GM23248 (cell line): ENCODE measurements at regions not wholly inside any gene's neighbourhood (a gene's known extent, or its start where the extent isn't known, plus 50 kb on each side); places are given as distances from the start of the nearest gene placed in this dataset.

Experiments used
- DNase-seq: peaks from one replicate; pipeline ENCODE4 v3.0.0-alpha.2; 2015
- H2AFZ ChIP-seq: fragments of 200-600 bp; sonication (generic); 2 replicates; pipeline ENCODE4 v1.6.1; 2016; ENCODE audit warnings: antibody characterized with exemption
- H3F3A ChIP-seq: fragments of 200-600 bp; sonication (generic); 2 replicates; pipeline ENCODE4 v1.6.1; 2016; ENCODE audit warnings: mild to moderate bottlenecking, antibody characterized with exemption, mixed run types; ENCODE audit not compliant: insufficient read depth
- H3K27ac ChIP-seq: fragments of 200-600 bp; sonication (generic); 2 replicates; pipeline ENCODE4 v1.5.1; 2016; ENCODE audit warnings: mild to moderate bottlenecking
- H3K27me3 ChIP-seq: fragments of 200-600 bp; sonication (generic); replicated peaks from 2 replicates; pipeline ENCODE4 v1.6.1; 2016; ENCODE audit warnings: mild to moderate bottlenecking; ENCODE audit not compliant: insufficient read depth
- H3K36me3 ChIP-seq: fragments of 200-600 bp; sonication (generic); 2 replicates; pipeline ENCODE4 v1.6.1; 2016; ENCODE audit warnings: low read depth, mild to moderate bottlenecking
- H3K4me1 ChIP-seq: fragments of 200-600 bp; sonication (generic); 2 replicates; pipeline ENCODE4 v1.6.1; 2016; ENCODE audit warnings: mild to moderate bottlenecking; ENCODE audit not compliant: insufficient read depth
- H3K4me2 ChIP-seq: fragments of 200-600 bp; sonication (generic); one replicate; pipeline ENCODE4 v1.6.1; 2016; ENCODE audit warnings: mild to moderate bottlenecking; ENCODE audit not compliant: unreplicated experiment
- H3K4me3 ChIP-seq: fragments of 200-600 bp; sonication (generic); 2 replicates; pipeline ENCODE4 v1.5.1; 2016; ENCODE audit warnings: mild to moderate bottlenecking
- H3K79me2 ChIP-seq: fragments of 200-600 bp; sonication (generic); 2 replicates; pipeline ENCODE4 v1.6.1; 2016; ENCODE audit warnings: mild to moderate bottlenecking; ENCODE audit not compliant: insufficient read depth
- H3K9ac ChIP-seq: fragments of 200-600 bp; sonication (generic); 2 replicates; pipeline ENCODE4 v1.6.1; 2016; ENCODE audit warnings: mild to moderate bottlenecking
- H3K9me2 ChIP-seq: fragments of 200-600 bp; sonication (generic); 2 replicates; pipeline ENCODE4 v1.6.1; 2016; ENCODE audit warnings: mixed run types, mild to moderate bottlenecking, moderate library complexity; ENCODE audit not compliant: insufficient read depth
- H3K9me3 ChIP-seq: fragments of 200-600 bp; sonication (generic); one replicate; pipeline ENCODE4 v1.6.1; 2017; ENCODE audit warnings: low read depth
- H4K20me1 ChIP-seq: fragments of 200-600 bp; sonication (generic); 2 replicates; pipeline ENCODE4 v1.6.0; 2016; ENCODE audit not compliant: insufficient read depth
- EZH2 ChIP-seq: fragments of 200-600 bp; sonication (generic); IDR thresholded peaks from 2 replicates; pipeline ENCODE4 v1.6.1; 2018; ENCODE audit warnings: antibody characterized with exemption, mild to moderate bottlenecking; ENCODE audit not compliant: insufficient read depth, poor library complexity, severe bottlenecking
- EZH2phosphoT487 ChIP-seq: fragments of 200-600 bp; sonication (generic); IDR thresholded peaks from 2 replicates; pipeline ENCODE4 v1.6.1; 2018; ENCODE audit warnings: antibody characterized with exemption, moderate library complexity, mild to moderate bottlenecking, low read depth; ENCODE audit not compliant: insufficient read depth
- WGBS, 2 experiments: methylation state at CpG; one replicate each; pipeline ENCODE4 v1.1.6; 2015 to 2017; ENCODE audit warnings: low lambda C conversion rate in 2 of 2, low coverage in 1 of 2; ENCODE audit errors: missing lambda C conversion rate in 2 of 2; 5-methylcytosine and 5-hydroxymethylcytosine counted together
- in situ Hi-C: fragments of 300-500 bp; cut with MboI; formaldehyde crosslinking; loops from 2 replicates; pipeline ENCODE4 v1.15.0; 2020

GRCh38 chr2:154532004-154532403, 166.5 kb upstream of the KCNJ3 start:
- in situ Hi-C loops: no loop called here
- no peaks in the 10 kb centered on the region for H3K79me2 ChIP-seq
- H3K27me3 ChIP-seq: no peaks in the 10 kb centered on the region
- no peak overlapping the region for H3K27ac ChIP-seq
- no peak overlapping the region for H3K9ac ChIP-seq
- H3K9me2 ChIP-seq: no peaks in the 10 kb centered on the region
- H3K4me2 ChIP-seq: no peak overlapping the region
- 43 to 61% methylated on average over 3 of the region's 3 CpGs for WGBS, 2 experiments
- H3K9me3 ChIP-seq: no peaks in the 10 kb centered on the region
- no peaks in the 10 kb centered on the region for H3K4me1 ChIP-seq
- no peak overlapping the region for H2AFZ ChIP-seq
- no peak for TF ChIP-seq EZH2
- no peak for TF ChIP-seq EZH2phosphoT487
- no peak for DNase-seq
- no peak overlapping the region for H3K4me3 ChIP-seq
- H3F3A ChIP-seq: no peaks in the 10 kb centered on the region
- H4K20me1 ChIP-seq: no peaks in the 10 kb centered on the region
- H3K36me3 ChIP-seq: no peaks in the 10 kb centered on the region

GRCh38 chr2:154532763-154533162, 165.7 kb upstream of the KCNJ3 start:
- H3K79me2 ChIP-seq: no peaks in the 10 kb centered on the region
- TF ChIP-seq EZH2: no peak
- no peak for TF ChIP-seq EZH2phosphoT487
- no peak overlapping the region for H3K4me2 ChIP-seq
- H3K36me3 ChIP-seq: no peaks in the 10 kb centered on the region
- no peak overlapping the region for H3K9ac ChIP-seq
- in situ Hi-C loops: no loop called here
- H3F3A ChIP-seq: no peaks in the 10 kb centered on the region
- H3K4me3 ChIP-seq: no peak overlapping the region
- no peak overlapping the region for H3K27ac ChIP-seq
- H3K9me2 ChIP-seq: no peaks in the 10 kb centered on the region
- WGBS, 2 experiments: 4 to 17% methylated on average over 2 of the region's 2 CpGs
- DNase-seq: no peak
- H2AFZ ChIP-seq: no peak overlapping the region
- no peaks in the 10 kb centered on the region for H3K4me1 ChIP-seq
- H4K20me1 ChIP-seq: no peaks in the 10 kb centered on the region
- no peaks in the 10 kb centered on the region for H3K27me3 ChIP-seq
- no peaks in the 10 kb centered on the region for H3K9me3 ChIP-seq

- Histone ChIP-seq H3K36me3 (no peaks in the 10 kb centered on the region), H2AFZ (no peak overlapping the region), H4K20me1 (no peaks in the 10 kb centered on the region), H3K79me2 (no peaks in the 10 kb centered on the region), H3K9me2 (no peaks in the 10 kb centered on the region), H3F3A (no peaks in the 10 kb centered on the region), H3K4me3 (no peak overlapping the region), H3K27me3 (no peaks in the 10 kb centered on the region), H3K9ac (no peak overlapping the region), H3K4me1 (no peaks in the 10 kb centered on the region), H3K27ac (no peak overlapping the region), H3K9me3 (no peaks in the 10 kb centered on the region), H3K4me2 (no peak overlapping the region)
- in situ Hi-C loops: no loop called here
- 32 to 33% methylated on average over 7 of the region's 7 CpGs for WGBS, 2 experiments
- no peak for DNase-seq
- TF ChIP-seq EZH2phosphoT487 (no peak), EZH2 (no peak)
These were observed 165.1 kb upstream of the KCNJ3 start for GRCh38 chr2:154533300-154533940.

- Histone ChIP-seq H3K79me2 (no peaks in the 10 kb centered on the region), H3K9ac (no peak overlapping the region), H3K36me3 (no peaks in the 10 kb centered on the region), H3K4me1 (no peaks in the 10 kb centered on the region), H3K27ac (no peak overlapping the region), H3K4me3 (no peak overlapping the region), H3K9me3 (no peaks in the 10 kb centered on the region), H3F3A (no peaks in the 10 kb centered on the region), H3K27me3 (no peaks in the 10 kb centered on the region), H3K4me2 (no peak overlapping the region), H4K20me1 (no peaks in the 10 kb centered on the region), H3K9me2 (no peaks in the 10 kb centered on the region), H2AFZ (no peak overlapping the region)
- DNase-seq: no peak
- TF ChIP-seq EZH2 (no peak), EZH2phosphoT487 (no peak)
- in situ Hi-C loops: no loop called here
These were observed 161.5 kb upstream of the KCNJ3 start for GRCh38 chr2:154537024-154537423.
